HUES48 (cell line): ENCODE measurements at regions not wholly inside any gene's neighbourhood (a gene's known extent, or its start where the extent isn't known, plus 50 kb on each side); places are given as distances from the start of the nearest gene placed in this dataset.
A peak's percentile ranks its signal among the peaks of the same experiment; 100 is the strongest.
"Not testable (repeated sequence)": the region's sequence is repeated elsewhere in the genome, so short reads cannot be mapped to it uniquely, and the experiment has no call there.

Experiments
- H3K27ac ChIP-seq: one replicate; pipeline ENCODE4 v1.7.0; 2013; ENCODE audit warnings: low read depth, low read length, inconsistent platforms
- H3K27me3 ChIP-seq: 2 replicates; pipeline ENCODE4 v1.6.1; 2013; ENCODE audit warnings: mild to moderate bottlenecking, low read length; ENCODE audit not compliant: control insufficient read depth, insufficient read depth
- H3K36me3 ChIP-seq: 2 replicates; pipeline ENCODE4 v1.6.1; 2013; ENCODE audit warnings: low read length; ENCODE audit not compliant: control insufficient read depth, insufficient read depth
- H3K4me1 ChIP-seq: 2 replicates; pipeline ENCODE4 v1.6.1; 2013; ENCODE audit warnings: mild to moderate bottlenecking, low read length; ENCODE audit not compliant: control insufficient read depth, insufficient read depth
- H3K4me3 ChIP-seq: 2 replicates; pipeline ENCODE4 v1.5.1; 2013; ENCODE audit warnings: mild to moderate bottlenecking, low read depth, low read length
- H3K9ac ChIP-seq: 2 replicates; pipeline ENCODE4 v1.6.1; 2013; ENCODE audit warnings: mild to moderate bottlenecking, low read depth, low read length, moderate library complexity
- H3K9me3 ChIP-seq: 2 replicates; pipeline ENCODE4 v1.6.1; 2013; ENCODE audit warnings: low read length; ENCODE audit not compliant: control insufficient read depth, insufficient read depth

DNA sequence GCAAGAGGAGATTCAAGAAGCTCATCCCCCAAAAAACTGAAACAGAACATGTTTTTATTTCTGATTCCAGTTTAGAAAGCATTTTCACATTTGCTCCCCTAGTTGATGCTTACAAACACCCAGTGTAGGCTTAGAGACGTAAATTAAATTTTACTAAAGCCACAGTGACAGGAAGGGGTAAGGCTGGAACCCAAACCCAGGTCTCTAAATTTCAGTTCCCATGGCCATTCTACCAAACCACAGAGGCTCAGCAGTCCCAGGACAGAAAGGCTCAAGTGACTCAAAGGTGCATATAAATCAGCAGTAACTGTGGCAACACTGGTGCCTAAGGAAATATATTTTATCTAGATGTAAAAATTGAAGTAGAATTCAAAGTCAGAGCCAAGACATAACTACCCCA lies 128.7 kb downstream of the CEP120 start:
- Histone ChIP-seq H3K36me3 (no peaks in the 10 kb centered on the region), H3K9ac (no peak overlapping the region), H3K27ac (no peak overlapping the region), H3K4me1 (peaks cover 16% of the 10 kb centered on the region; the same call in 1 of the 2 replicates), H3K27me3 (no peaks in the 10 kb centered on the region), H3K9me3 (no peaks in the 10 kb centered on the region), H3K4me3 (no peak overlapping the region)

DNA sequence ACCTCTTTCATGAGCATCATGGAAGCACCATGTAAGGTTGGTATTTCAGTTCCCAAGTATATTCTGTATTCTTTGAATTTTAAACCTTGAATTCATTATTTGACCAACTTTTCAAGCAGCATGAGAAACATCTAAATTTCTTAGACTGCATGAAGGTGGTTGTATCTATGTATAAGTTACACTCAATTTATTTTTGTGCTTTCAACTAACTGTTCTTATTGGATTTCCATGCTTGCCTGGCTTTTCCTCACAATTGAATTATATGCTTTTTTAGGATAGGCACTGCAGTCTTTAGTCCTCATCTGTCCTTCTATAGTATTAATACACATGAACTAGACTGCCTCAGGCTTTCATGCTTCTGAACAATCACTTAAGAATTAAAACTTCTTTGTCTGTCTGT lies 134.0 kb downstream of the CEP120 start:
- Histone ChIP-seq H3K9ac (no peak overlapping the region), H3K36me3 (no peaks in the 10 kb centered on the region), H3K4me3 (no peak overlapping the region), H3K27ac (no peak overlapping the region), H3K4me1 (no peaks in the 10 kb centered on the region), H3K27me3 (peaks cover 25% of the 10 kb centered on the region), H3K9me3 (no peaks in the 10 kb centered on the region)

DNA sequence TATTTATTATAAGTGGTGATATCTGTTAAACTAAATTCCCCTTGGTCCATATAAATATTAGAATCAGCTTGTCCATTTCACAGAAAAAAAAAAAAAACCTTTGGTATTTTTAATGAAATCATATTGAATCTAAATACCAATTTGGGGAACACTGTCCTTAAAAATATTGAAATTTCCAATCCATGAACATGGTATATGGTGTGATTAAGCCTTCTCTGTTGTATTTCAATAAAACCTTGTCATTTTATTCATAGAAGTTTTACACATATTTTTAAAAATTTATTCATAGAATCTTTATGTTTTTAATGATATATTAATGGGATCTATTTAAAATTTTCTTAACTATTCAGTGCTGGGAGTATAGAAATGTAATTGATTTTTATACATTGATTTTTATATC lies 135.3 kb downstream of the CEP120 start:
- Histone ChIP-seq H3K4me1 (no peaks in the 10 kb centered on the region), H3K9me3 (no peaks in the 10 kb centered on the region), H3K9ac (no peak overlapping the region), H3K27me3 (peaks cover 33% of the 10 kb centered on the region), H3K27ac (no peak overlapping the region), H3K4me3 (no peak overlapping the region), H3K36me3 (no peaks in the 10 kb centered on the region)

DNA sequence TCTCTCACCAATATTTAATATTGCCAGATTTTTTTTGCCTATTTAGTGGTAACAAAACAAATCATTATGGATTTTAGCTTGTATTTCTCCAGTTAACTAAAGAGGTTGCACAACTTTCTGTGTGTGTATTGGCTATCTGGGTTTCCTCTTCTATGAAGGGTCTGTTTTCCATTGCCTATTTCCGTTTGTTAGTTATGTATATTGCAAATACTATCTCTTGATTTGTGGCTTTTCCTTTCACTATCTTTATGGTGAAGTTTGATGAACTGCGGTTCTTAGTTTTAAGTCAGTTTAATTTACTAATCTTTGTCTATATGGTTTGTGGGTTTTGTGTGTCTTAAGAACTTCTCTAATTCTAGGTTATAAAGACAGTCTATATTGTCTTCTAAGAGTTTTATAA lies 136.3 kb downstream of the CEP120 start:
- Histone ChIP-seq H3K4me1 (no peaks in the 10 kb centered on the region), H3K27ac (no peak overlapping the region), H3K9ac (no peak overlapping the region), H3K9me3 (no peaks in the 10 kb centered on the region), H3K27me3 (peaks cover 33% of the 10 kb centered on the region), H3K4me3 (no peak overlapping the region), H3K36me3 (no peaks in the 10 kb centered on the region)

DNA sequence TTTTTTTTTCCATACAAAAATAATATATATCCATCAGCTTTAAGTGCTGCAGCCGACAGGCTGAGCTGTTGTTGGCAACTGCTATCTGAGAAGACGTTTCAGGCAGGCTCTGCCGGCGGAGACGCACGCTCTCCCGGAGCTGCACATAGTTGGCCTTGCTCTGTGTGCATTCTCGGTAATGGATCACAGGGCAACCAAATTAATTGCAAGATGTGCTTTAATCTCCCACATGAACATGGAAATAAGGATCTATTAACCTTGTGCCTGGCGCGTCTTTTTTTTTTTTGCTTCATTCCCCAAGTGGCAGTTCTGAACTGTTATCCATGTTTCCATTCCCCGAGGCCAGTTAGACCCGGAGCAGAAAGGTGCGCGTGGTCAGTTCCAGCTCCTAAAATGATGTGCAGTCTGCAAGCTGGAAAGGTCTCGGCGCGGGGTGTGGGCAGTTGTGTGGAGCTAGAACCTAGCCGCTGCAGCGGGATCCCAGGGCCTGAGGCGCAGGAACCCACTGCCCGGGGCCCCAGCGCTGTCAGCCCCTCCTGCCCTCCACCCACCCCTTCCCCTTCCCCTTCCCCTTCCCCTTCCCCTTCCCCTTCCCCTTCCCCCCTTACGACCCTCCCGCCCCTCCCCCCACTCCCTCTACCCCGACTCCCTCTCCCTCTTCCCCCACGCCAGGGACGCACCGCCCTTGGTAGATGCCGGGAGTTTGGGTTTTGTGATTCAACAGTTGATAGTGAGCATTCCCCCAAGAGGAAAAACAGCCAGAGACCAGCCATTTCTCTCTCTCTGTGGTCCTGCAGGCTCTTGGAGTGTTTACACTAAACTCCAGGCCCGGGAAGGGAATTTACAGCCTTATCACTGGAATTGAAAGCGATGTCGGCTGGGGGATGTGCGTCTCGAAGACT lies 137.8 kb downstream of the CEP120 start:
- Histone ChIP-seq H3K36me3 (no peaks in the 10 kb centered on the region), H3K9ac (peak overlapping the region; percentile 68), H3K27ac (peak overlapping the region; percentile 26), H3K27me3 (peaks cover 33% of the 10 kb centered on the region), H3K4me3 (peak overlapping the region; percentile 81), H3K4me1 (no peaks in the 10 kb centered on the region), H3K9me3 (no peaks in the 10 kb centered on the region)

DNA sequence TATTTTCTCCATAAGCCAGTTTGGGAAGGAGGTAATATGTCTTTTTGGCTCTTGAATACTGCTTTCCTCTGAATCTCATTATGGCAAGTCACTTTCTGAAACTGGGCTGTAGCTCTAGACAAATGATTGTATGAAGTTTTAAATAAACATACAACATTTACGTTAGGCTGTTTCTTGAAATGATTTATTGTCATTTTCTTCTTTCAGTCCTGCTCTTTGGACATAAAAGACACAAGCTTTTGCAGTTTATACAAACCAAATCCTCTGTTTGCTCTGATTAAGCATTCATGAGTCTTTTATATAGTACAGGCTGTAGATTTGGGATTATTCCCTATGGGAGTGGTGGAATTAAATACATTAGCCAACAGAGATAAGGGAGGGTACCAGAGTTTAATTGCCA lies 139.7 kb downstream of the CEP120 start:
- no peaks in the 10 kb centered on the region for H3K9me3 ChIP-seq
- no peaks in the 10 kb centered on the region for H3K4me1 ChIP-seq
- H3K36me3 ChIP-seq, result no peaks in the 10 kb centered on the region

DNA sequence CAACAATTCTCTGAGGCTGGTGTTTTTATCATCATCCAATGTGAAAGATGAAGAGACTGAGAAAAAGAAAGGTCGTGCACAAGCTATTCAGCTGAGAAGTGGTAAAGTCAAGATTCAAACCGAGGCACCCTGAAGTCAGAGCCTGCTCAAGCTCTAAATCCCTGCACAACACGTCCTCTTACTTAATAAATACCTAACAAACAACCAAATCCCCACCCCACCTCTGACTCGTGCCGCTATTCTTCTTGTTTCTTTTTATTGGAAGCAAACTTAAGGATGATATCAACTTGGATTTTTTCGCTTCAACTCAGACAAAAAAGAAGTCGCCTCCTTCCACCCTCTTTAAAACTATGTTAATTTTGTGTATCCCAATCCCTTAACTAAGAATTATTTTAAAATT lies 140.2 kb downstream of the CEP120 start:
- H3K4me3 ChIP-seq, result no peak overlapping the region
- H3K27ac ChIP-seq, result no peak overlapping the region
- no peak overlapping the region for H3K9ac ChIP-seq
- no peaks in the 10 kb centered on the region for H3K9me3 ChIP-seq
- H3K36me3 ChIP-seq, result no peaks in the 10 kb centered on the region
- H3K4me1 ChIP-seq, result no peaks in the 10 kb centered on the region
- H3K27me3 ChIP-seq, result peaks cover 33% of the 10 kb centered on the region

More for the DNA sequence above, 139.7 kb downstream of the CEP120 start:
- Histone ChIP-seq H3K9ac (no peak overlapping the region), H3K27ac (no peak overlapping the region), H3K4me3 (no peak overlapping the region), H3K27me3 (peaks cover 33% of the 10 kb centered on the region)

DNA sequence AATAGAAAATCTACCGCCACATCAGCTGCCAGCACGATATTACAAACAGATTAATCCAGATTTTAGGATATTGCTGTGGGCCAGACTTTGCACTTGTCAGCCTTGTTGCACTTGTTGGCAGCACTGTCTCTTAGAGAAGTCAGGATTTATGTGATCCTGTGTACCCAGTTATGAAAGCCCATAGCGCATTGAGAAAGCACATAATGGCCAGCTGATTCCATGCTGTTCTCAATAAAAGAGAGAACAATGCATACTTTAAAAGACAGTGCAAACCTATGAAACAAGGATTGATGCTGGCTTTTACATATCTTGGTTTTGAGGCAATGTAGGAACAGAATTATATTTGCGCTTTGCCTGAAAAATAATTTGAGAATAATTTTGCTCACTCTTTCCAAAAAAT lies 140.8 kb downstream of the CEP120 start:
- peaks cover 32% of the 10 kb centered on the region for H3K27me3 ChIP-seq
- no peak overlapping the region for H3K27ac ChIP-seq
- no peaks in the 10 kb centered on the region for H3K9me3 ChIP-seq
- H3K36me3 ChIP-seq, result no peaks in the 10 kb centered on the region
- no peak overlapping the region for H3K9ac ChIP-seq
- no peak overlapping the region for H3K4me3 ChIP-seq
- no peaks in the 10 kb centered on the region for H3K4me1 ChIP-seq

DNA sequence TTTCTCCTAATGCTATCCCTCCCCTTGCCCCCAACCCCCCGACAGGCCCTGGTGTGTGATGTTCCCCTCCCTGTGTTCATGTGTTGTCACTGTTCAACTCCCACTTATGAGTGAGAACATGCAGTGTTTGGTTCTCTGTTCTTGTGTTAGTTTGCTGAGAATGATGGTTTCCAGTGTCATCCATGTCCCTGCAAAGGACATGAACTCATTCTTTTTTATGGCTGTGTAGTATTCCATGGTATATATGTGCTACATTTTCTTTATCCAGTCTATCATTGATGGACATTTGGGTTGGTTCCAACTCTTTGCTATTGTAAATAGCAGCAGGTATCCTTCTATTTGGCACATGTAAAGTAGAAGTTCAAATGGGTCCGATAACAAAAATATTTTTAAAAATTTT lies 142.3 kb downstream of the CEP120 start:
- H3K27me3 ChIP-seq, result peaks cover 16% of the 10 kb centered on the region
- not testable (repeated sequence) for H3K36me3 ChIP-seq, H3K4me3 ChIP-seq, H3K27ac ChIP-seq, H3K9ac ChIP-seq, H3K9me3 ChIP-seq, H3K4me1 ChIP-seq

DNA sequence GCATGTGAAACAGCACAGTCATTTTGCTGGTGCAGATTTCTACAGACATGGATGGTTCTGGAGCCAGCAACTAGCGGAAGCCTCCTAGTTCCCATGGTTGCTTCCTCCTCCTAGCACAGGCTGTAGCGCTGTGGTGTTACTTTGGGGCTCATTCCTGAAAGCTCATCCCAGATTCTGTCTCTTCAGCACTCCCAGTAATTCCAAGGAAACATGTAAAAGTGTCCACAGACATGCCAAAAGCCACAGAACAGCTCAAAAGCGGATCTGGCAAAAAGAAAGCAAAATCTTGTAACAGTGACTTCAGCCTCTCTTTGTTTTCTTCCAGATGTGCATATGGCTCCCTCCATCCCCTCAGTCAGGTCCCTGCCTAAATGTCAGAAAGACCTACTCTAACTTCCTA lies 144.1 kb downstream of the CEP120 start:
- peaks cover 8% of the 10 kb centered on the region; the same call in 1 of the 2 replicates for H3K27me3 ChIP-seq
- H3K9me3 ChIP-seq, result no peaks in the 10 kb centered on the region
- H3K9ac ChIP-seq, result no peak overlapping the region
- H3K27ac ChIP-seq, result no peak overlapping the region
- H3K4me1 ChIP-seq, result peaks cover 7% of the 10 kb centered on the region; the same call in 1 of the 2 replicates
- no peaks in the 10 kb centered on the region for H3K36me3 ChIP-seq
- no peak overlapping the region for H3K4me3 ChIP-seq

DNA sequence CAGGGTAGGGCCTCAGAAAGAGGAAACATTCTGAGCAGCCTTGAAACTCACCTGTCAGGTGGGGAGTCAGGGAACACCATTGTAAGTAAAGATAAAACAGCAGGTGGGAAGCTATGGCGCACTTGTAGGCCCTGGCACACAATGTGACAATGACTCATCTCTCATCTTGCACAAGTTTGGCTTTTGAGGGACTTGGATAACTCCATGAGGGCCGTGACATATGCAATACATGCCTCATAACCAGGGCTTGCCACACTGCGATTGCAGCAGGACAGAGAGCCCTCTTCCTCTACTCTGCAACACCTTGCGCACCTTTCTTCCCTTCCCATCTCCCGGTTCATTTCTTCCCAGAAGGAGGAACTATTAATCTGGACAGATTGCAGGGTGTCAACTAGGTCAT lies 144.9 kb downstream of the CEP120 start:
- Histone ChIP-seq H3K36me3 (no peaks in the 10 kb centered on the region), H3K4me3 (no peak overlapping the region), H3K9me3 (no peaks in the 10 kb centered on the region), H3K27ac (no peak overlapping the region), H3K4me1 (peaks cover 7% of the 10 kb centered on the region; the same call in 1 of the 2 replicates), H3K9ac (no peak overlapping the region), H3K27me3 (peaks cover under 1% of the 10 kb centered on the region; the same call in 1 of the 2 replicates)
